ENCODE measurements at regions not wholly inside any gene's neighbourhood (a gene's known extent, or its start where the extent isn't known, plus 50 kb on each side); places are given as distances from the start of the nearest gene placed in this dataset.

DNA sequence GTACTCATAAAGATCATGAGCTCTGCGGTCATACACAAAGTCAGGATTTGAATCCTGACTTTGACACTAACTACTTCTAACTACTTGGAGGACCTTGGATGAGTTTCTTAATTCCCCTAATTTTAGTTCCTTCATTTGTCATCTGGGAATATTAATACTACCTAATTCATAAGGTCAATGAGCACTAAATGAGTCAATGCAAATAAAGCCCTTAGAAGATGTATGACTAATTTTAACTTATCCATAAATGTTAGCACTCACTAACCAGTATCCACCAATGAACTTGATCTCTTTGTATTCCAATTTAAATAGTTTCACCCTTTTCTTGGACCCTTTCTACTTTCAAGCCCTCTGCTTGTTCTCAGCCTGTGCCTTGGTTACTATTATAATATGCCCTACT, 1106.4 kb downstream of the CDH18 start:
- Histone ChIP-seq H3K27me3 (no peaks in the 10 kb centered on the region), H3K36me3 (no peaks in the 10 kb centered on the region), H3K9me3 (no peaks in the 10 kb centered on the region), H3K27ac (no peak overlapping the region), H3K4me1 (no peaks in the 10 kb centered on the region), H3K4me3 (no peak overlapping the region)
- TF ChIP-seq POLR2A (IDR thresholded peaks at IDR 0.05) = no peak
- TF ChIP-seq, protein P1, sequence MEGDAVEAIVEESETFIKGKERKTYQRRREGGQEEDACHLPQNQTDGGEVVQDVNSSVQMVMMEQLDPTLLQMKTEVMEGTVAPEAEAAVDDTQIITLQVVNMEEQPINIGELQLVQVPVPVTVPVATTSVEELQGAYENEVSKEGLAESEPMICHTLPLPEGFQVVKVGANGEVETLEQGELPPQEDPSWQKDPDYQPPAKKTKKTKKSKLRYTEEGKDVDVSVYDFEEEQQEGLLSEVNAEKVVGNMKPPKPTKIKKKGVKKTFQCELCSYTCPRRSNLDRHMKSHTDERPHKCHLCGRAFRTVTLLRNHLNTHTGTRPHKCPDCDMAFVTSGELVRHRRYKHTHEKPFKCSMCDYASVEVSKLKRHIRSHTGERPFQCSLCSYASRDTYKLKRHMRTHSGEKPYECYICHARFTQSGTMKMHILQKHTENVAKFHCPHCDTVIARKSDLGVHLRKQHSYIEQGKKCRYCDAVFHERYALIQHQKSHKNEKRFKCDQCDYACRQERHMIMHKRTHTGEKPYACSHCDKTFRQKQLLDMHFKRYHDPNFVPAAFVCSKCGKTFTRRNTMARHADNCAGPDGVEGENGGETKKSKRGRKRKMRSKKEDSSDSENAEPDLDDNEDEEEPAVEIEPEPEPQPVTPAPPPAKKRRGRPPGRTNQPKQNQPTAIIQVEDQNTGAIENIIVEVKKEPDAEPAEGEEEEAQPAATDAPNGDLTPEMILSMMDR (IDR thresholded peaks at IDR 0.05) = no peak
- DNase-seq = no peak

DNA sequence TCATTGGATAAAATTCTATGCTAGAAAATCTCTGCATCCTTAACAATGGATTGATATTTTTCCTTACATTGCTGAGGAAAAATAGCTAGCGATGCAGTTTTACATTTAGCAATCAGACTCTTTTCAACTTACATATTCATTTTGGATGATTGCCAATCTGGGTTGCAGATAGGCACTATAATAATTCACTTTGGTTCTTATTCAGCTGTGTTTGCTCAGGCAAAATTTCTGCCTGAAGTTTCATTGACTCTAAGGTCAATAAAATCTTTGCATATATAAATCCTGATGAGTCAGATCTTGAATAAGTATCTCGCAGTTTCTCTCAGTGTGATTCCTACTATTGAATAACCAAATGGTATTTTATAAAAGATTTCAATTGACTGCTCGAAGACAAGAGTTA, 1105.8 kb downstream of the CDH18 start:
- DNase-seq = no peak
- TF ChIP-seq POLR2A (IDR thresholded peaks at IDR 0.05) = no peak
- TF ChIP-seq, protein P1 (IDR thresholded peaks at IDR 0.05) = no peak

DNA sequence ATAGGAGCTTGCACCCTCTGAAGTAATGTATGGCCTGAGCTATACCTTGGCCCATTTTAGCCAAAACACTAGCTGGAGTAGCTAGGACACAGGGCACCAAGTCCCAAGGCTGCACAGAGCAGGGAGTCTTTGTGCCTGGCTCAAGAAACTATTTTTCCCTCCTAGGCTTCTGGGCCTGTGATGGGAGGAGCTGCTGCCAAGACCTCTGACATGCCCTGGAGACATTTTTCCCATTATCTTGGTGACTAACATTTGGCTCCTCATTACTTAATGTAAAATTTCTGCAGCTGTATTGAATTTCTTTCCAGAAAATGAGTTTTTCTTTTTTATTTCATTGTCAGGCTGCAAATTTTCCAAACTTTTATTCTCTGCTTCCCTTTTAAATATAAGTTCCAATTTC, 1099.2 kb downstream of the CDH18 start:
- no peak overlapping the region for H3K4me3 ChIP-seq
- peaks cover 0 to 4% (median 0%) of the 10 kb centered on the region in 4 donors for H3K9me3 ChIP-seq
- DNase-seq = no peak
- no peak overlapping the region for H3K27ac ChIP-seq
- TF ChIP-seq, protein P1 (IDR thresholded peaks at IDR 0.05) = no peak
- TF ChIP-seq POLR2A (IDR thresholded peaks at IDR 0.05) = no peak
- no peaks in the 10 kb centered on the region for H3K36me3 ChIP-seq
- H3K27me3 ChIP-seq = no peaks in the 10 kb centered on the region
- no peaks in the 10 kb centered on the region for H3K4me1 ChIP-seq

More for the DNA sequence above, 1105.8 kb downstream of the CDH18 start:
- H3K4me3 ChIP-seq = no peak overlapping the region
- H3K27ac ChIP-seq = no peak overlapping the region
- no peaks in the 10 kb centered on the region for H3K36me3 ChIP-seq
- no peaks in the 10 kb centered on the region for H3K9me3 ChIP-seq
- H3K4me1 ChIP-seq = no peaks in the 10 kb centered on the region
- H3K27me3 ChIP-seq = no peaks in the 10 kb centered on the region

DNA sequence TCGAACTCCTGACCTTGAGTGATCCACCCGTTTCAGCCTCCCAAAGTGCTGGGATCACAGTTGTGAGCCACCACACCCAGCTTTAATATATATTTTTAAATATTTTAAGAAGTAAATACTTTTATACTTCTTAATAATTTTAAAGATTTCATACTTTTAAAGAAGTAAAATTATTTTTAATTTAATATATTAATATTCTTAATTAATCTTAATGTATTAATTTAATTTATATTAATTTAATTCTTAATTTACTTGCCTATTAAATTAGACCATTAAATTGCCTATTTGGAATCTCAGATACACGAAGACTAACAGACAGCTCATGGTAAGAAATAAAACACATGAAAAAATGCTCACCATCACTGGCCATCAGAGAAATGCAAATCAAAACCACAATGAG, 1087.4 kb downstream of the CDH18 start:
- TF ChIP-seq, protein P1 (IDR thresholded peaks at IDR 0.05) = no peak
- no peak for TF ChIP-seq POLR2A (IDR thresholded peaks at IDR 0.05)
- Histone ChIP-seq H3K27me3 (no peaks in the 10 kb centered on the region), H3K4me3 (no peak overlapping the region), H3K27ac (no peak overlapping the region), H3K4me1 (no peaks in the 10 kb centered on the region), H3K36me3 (no peaks in the 10 kb centered on the region), H3K9me3 (no peaks in the 10 kb centered on the region)
- DNase-seq = no peak

DNA sequence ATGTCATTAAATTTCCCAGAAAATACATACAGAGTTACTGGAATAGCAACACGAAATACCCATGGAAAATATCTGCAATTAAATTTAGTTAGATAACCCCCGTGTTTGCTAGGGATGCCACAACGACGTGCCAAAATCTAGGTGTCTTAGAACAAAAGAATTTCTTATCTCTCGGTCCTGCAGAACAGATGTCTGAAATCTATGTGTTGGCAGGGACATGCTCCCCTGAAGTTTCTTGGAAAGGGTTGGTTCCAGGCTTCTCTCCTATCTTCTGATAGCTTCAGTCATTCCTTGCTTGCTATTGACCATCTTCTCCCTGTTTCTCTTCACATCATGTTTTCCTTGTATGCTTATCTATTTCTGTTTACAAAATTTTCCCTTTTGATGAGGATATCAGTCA, 1067.0 kb downstream of the CDH18 start:
- no peak for DNase-seq
- no peaks in the 10 kb centered on the region for H3K27me3 ChIP-seq
- H3K9me3 ChIP-seq = peaks cover 0 to 2% (median 0%) of the 10 kb centered on the region in 4 donors
- no peaks in the 10 kb centered on the region for H3K4me1 ChIP-seq
- H3K36me3 ChIP-seq = no peaks in the 10 kb centered on the region
- H3K27ac ChIP-seq = no peak overlapping the region
- TF ChIP-seq POLR2A (IDR thresholded peaks at IDR 0.05) = no peak
- TF ChIP-seq, protein P1 (IDR thresholded peaks at IDR 0.05) = no peak
- H3K4me3 ChIP-seq = no peak overlapping the region

DNA sequence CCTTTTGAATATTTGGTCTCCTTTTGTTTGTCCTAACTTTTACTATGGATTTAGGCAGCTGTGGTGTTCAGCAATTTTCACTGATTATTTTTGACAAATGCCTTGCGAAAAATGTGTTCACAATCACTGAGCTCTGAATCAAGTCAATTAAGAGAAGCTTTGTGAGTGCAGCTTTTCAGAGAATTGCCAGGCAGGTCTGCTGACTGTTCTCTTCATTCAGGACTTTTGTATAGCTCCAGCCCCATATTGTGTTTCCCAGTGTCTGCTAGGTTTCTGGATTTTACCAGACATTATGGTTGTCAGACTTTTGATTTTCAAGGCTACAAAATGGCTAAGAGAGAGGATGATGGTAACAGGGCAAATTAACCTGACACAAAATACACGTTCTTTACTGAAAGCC, 1055.9 kb downstream of the CDH18 start:
- no peaks in the 10 kb centered on the region for H3K9me3 ChIP-seq
- H3K27me3 ChIP-seq = no peaks in the 10 kb centered on the region
- TF ChIP-seq, protein P1 (IDR thresholded peaks at IDR 0.05) = no peak
- TF ChIP-seq POLR2A (IDR thresholded peaks at IDR 0.05) = no peak
- H3K36me3 ChIP-seq = no peaks in the 10 kb centered on the region
- H3K4me3 ChIP-seq = no peak overlapping the region
- DNase-seq = no peak
- H3K27ac ChIP-seq = no peak overlapping the region
- no peaks in the 10 kb centered on the region for H3K4me1 ChIP-seq

All from Peyer's patch (tissue), 4 donors.